ENCODE measurements at regions not wholly inside any gene's neighbourhood (a gene's known extent, or its start where the extent isn't known, plus 50 kb on each side); places are given as distances from the start of the nearest gene placed in this dataset.

- TF ChIP-seq CTCF (IDR thresholded peaks at IDR 0.05) (no peak), EP300 (IDR thresholded peaks at IDR 0.05; ENCODE audit: low read depth) (no peak), POLR2A (IDR thresholded peaks at IDR 0.05) (no peak)
Measured at GRCh38 chr13:111963031-111963430, 103.9 kb upstream of the SOX1 start.
